ENCODE measurements at regions not wholly inside any gene's neighbourhood (a gene's known extent, or its start where the extent isn't known, plus 50 kb on each side); places are given as distances from the start of the nearest gene placed in this dataset.
"Not testable (repeated sequence)": the region's sequence is repeated elsewhere in the genome, so short reads cannot be mapped to it uniquely, and the experiment has no call there.

DNA sequence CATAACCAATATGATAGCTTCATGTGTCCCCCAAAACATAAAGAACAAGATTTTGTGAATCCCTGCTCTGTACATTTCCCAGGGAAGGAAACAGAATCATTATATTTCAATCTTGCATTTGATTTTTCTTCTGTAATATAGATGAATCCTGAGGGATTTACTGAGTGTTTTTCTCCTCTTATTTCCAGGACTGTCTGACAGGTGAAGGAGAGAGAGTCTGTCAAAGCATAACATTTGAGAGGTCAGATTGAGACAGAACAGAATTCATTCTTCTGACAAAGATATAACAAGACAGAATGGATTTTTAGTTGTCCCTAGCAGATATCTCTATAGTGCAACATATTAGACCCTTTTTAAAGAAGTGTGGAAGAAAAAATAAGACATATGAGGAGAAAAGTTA, 354.5 kb upstream of the IZUMO3 start:
- no peak overlapping the region for H3K27ac Mint-ChIP-seq (ENCODE audit: unreplicated experiment)
- H3K36me3 Mint-ChIP-seq (ENCODE audit: low read depth, unreplicated experiment), result no peaks in the 10 kb centered on the region
- TF ChIP-seq, protein P1, sequence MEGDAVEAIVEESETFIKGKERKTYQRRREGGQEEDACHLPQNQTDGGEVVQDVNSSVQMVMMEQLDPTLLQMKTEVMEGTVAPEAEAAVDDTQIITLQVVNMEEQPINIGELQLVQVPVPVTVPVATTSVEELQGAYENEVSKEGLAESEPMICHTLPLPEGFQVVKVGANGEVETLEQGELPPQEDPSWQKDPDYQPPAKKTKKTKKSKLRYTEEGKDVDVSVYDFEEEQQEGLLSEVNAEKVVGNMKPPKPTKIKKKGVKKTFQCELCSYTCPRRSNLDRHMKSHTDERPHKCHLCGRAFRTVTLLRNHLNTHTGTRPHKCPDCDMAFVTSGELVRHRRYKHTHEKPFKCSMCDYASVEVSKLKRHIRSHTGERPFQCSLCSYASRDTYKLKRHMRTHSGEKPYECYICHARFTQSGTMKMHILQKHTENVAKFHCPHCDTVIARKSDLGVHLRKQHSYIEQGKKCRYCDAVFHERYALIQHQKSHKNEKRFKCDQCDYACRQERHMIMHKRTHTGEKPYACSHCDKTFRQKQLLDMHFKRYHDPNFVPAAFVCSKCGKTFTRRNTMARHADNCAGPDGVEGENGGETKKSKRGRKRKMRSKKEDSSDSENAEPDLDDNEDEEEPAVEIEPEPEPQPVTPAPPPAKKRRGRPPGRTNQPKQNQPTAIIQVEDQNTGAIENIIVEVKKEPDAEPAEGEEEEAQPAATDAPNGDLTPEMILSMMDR (IDR thresholded peaks at IDR 0.05; ENCODE audit: unreplicated experiment), result no peak
- no peaks in the 10 kb centered on the region for H3K4me1 Mint-ChIP-seq (ENCODE audit: unreplicated experiment)
- DNase-seq (ENCODE audit: low spot score), result no peak
- H3K9me3 Mint-ChIP-seq (ENCODE audit: unreplicated experiment), result no peaks in the 10 kb centered on the region
- no peak overlapping the region for H3K4me3 Mint-ChIP-seq (ENCODE audit: unreplicated experiment)
- no peaks in the 10 kb centered on the region for H3K27me3 Mint-ChIP-seq (ENCODE audit: unreplicated experiment)

DNA sequence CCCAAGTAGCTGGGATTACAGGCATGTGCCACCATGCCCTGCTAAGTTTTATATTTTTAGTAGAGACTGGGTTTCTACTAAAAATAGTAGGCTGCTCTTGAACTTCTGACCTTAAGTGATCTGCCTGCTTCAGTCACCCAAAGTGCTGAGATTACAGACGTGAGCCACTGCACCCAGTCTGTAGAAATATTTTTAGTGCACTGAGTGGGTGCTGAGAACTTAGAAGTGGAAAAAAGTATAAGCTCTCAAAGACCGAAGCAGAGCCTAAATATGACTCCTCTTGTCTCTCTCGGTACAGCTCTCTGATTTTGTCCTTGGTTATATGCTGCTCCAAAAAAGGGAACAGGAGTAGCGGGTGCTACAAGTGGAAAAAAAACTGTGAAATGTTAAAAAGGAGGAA, 353.8 kb upstream of the IZUMO3 start:
- H3K27ac Mint-ChIP-seq (ENCODE audit: unreplicated experiment), result no peak overlapping the region
- H3K9me3 Mint-ChIP-seq (ENCODE audit: unreplicated experiment), result no peaks in the 10 kb centered on the region
- DNase-seq (ENCODE audit: low spot score), result no peak
- TF ChIP-seq, protein P1 (IDR thresholded peaks at IDR 0.05; ENCODE audit: unreplicated experiment), result no peak
- H3K36me3 Mint-ChIP-seq (ENCODE audit: low read depth, unreplicated experiment), result no peaks in the 10 kb centered on the region
- no peak overlapping the region for H3K4me3 Mint-ChIP-seq (ENCODE audit: unreplicated experiment)
- peaks cover 1% of the 10 kb centered on the region for H3K27me3 Mint-ChIP-seq (ENCODE audit: unreplicated experiment)
- H3K4me1 Mint-ChIP-seq (ENCODE audit: unreplicated experiment), result no peaks in the 10 kb centered on the region

DNA sequence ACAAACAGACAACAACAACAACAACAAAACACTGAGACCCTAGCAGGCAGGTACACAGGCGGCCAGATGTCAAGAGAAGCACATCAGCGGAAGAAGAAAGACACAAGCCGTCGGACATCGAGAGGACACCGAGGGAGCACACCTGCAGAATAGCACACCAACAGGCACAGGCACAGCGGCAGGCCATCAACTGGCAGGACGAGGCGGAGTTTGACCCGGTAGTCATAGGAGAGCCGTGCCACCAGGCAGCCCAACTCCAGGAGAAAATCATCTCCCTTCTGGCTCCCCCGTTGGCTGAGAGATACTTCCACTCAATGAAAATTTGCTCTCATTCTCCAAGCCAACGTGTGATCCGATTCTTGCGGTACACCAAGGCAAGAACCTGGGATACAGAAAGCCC, 352.1 kb upstream of the IZUMO3 start:
- Mint-ChIP-seq H3K27me3 (ENCODE audit: unreplicated experiment) (peaks cover 1% of the 10 kb centered on the region), H3K4me1 (ENCODE audit: unreplicated experiment) (no peaks in the 10 kb centered on the region), H3K4me3 (ENCODE audit: unreplicated experiment) (no peak overlapping the region)

DNA sequence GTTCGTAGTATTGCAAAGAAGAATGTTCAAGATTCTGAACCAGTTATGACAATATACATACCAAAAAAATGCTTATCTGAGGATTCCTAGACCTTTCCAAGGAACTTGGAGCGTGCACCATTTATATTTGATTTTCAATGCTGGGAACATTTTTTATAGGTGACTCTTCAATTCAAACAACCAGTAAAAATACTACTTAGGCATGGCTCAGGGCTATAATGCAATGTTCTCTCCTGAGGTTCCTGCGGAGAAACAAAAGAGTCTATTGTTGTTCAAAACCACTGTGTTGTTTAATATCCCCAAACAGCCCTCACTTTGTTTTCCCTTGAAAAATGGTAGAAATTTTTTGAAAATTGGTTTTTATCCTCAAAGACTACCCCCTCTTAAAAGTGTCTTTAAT, 335.7 kb upstream of the IZUMO3 start:
- TF ChIP-seq, protein P1 (IDR thresholded peaks at IDR 0.05; ENCODE audit: unreplicated experiment), result no peak
- Mint-ChIP-seq H3K4me1 (ENCODE audit: unreplicated experiment) (no peaks in the 10 kb centered on the region), H3K27me3 (ENCODE audit: unreplicated experiment) (no peaks in the 10 kb centered on the region), H3K9me3 (ENCODE audit: unreplicated experiment) (no peaks in the 10 kb centered on the region), H3K36me3 (ENCODE audit: low read depth, unreplicated experiment) (no peaks in the 10 kb centered on the region), H3K27ac (ENCODE audit: unreplicated experiment) (no peak overlapping the region), H3K4me3 (ENCODE audit: unreplicated experiment) (no peak overlapping the region)
- no peak for DNase-seq (ENCODE audit: low spot score)

More for the DNA sequence above, 352.1 kb upstream of the IZUMO3 start:
- H3K9me3 Mint-ChIP-seq (ENCODE audit: unreplicated experiment), result no peaks in the 10 kb centered on the region
- TF ChIP-seq, protein P1 (IDR thresholded peaks at IDR 0.05; ENCODE audit: unreplicated experiment), result no peak
- no peak overlapping the region for H3K27ac Mint-ChIP-seq (ENCODE audit: unreplicated experiment)
- H3K36me3 Mint-ChIP-seq (ENCODE audit: low read depth, unreplicated experiment), result no peaks in the 10 kb centered on the region
- DNase-seq (ENCODE audit: low spot score), result no peak

DNA sequence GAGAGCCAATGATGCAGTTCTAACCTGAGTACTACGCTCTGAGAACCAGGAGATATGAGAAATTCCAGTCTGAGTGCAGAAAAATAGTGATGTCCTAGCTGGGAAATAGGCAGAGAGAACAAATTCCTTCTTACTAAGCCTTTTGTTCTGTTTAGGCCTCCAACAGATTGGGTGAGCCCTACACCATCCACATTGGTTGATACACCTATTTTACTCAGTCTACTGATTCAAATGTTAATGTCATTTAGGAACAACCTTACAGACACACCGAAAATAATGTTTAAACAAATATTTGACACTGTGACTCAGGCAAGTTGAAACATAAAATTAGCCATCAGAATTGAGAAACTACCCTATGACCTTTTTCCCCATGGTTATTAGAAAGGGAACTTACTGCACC, 333.9 kb upstream of the IZUMO3 start:
- H3K4me3 Mint-ChIP-seq (ENCODE audit: unreplicated experiment), result no peak overlapping the region
- no peaks in the 10 kb centered on the region for H3K9me3 Mint-ChIP-seq (ENCODE audit: unreplicated experiment)
- no peaks in the 10 kb centered on the region for H3K27me3 Mint-ChIP-seq (ENCODE audit: unreplicated experiment)
- no peak overlapping the region for H3K27ac Mint-ChIP-seq (ENCODE audit: unreplicated experiment)
- TF ChIP-seq, protein P1 (IDR thresholded peaks at IDR 0.05; ENCODE audit: unreplicated experiment), result no peak
- DNase-seq (ENCODE audit: low spot score), result no peak
- no peaks in the 10 kb centered on the region for H3K36me3 Mint-ChIP-seq (ENCODE audit: low read depth, unreplicated experiment)
- no peaks in the 10 kb centered on the region for H3K4me1 Mint-ChIP-seq (ENCODE audit: unreplicated experiment)

DNA sequence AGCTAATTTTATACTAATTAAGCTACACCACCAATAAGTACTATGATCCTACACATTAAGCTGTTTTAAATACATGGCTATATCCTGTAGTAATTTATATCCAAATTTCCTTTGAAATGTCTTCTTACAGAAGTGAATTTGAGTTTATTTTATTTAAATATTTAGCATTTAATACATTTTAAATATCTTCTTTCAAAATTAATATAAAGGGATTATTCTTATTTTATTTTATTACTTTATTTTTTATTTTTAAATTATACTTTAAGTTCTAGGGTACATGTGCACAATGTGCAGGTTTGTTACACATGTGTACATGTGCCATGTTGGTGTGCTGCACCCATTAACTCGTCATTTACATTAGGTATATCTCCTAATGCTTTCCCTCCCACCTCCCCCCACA, 310.9 kb upstream of the IZUMO3 start:
- not testable (repeated sequence) for H3K4me1 Mint-ChIP-seq (ENCODE audit: unreplicated experiment); DNase-seq (ENCODE audit: low spot score); H3K9me3 Mint-ChIP-seq (ENCODE audit: unreplicated experiment); H3K27me3 Mint-ChIP-seq (ENCODE audit: unreplicated experiment); H3K27ac Mint-ChIP-seq (ENCODE audit: unreplicated experiment); H3K4me3 Mint-ChIP-seq (ENCODE audit: unreplicated experiment); H3K36me3 Mint-ChIP-seq (ENCODE audit: low read depth, unreplicated experiment)
